SJSA1 (cell line): ENCODE measurements at regions not wholly inside any gene's neighbourhood (a gene's known extent, or its start where the extent isn't known, plus 50 kb on each side); places are given as distances from the start of the nearest gene placed in this dataset.

ENCODE experiments used
- DNase-seq, 2 experiments: peaks; one replicate each; pipeline ENCODE4 v3.0.0-alpha.2; 2015 to 2020; ENCODE audit warnings: low spot score in 2 of 2, low read depth in 1 of 2
- H3K27ac ChIP-seq: fragments of 250-450 bp; sonication (Bioruptor Pico); 2 replicates; pipeline ENCODE4 v1.5.1; 2020; ENCODE audit warnings: mild to moderate bottlenecking, moderate library complexity
- H3K27me3 ChIP-seq: fragments of 250-450 bp; sonication (Bioruptor Pico); replicated peaks from 2 replicates; pipeline ENCODE4 v1.5.1; 2020; ENCODE audit warnings: mild to moderate bottlenecking, moderate library complexity
- H3K36me3 ChIP-seq: fragments of 250-450 bp; sonication (Bioruptor Pico); 2 replicates; pipeline ENCODE4 v1.5.1; 2020; ENCODE audit warnings: mild to moderate bottlenecking
- H3K4me1 ChIP-seq: fragments of 250-450 bp; sonication (Bioruptor Pico); replicated peaks from 2 replicates; pipeline ENCODE4 v1.6.1; 2021; ENCODE audit warnings: mild to moderate bottlenecking
- H3K4me3 ChIP-seq: fragments of 250-450 bp; sonication (Bioruptor Pico); 2 replicates; pipeline ENCODE4 v1.5.1; 2020; ENCODE audit warnings: mild to moderate bottlenecking
- H3K9me3 ChIP-seq: fragments of 250-450 bp; sonication (Bioruptor Pico); replicated peaks from 2 replicates; pipeline ENCODE4 v1.5.1; 2020; ENCODE audit warnings: mild to moderate bottlenecking

DNA sequence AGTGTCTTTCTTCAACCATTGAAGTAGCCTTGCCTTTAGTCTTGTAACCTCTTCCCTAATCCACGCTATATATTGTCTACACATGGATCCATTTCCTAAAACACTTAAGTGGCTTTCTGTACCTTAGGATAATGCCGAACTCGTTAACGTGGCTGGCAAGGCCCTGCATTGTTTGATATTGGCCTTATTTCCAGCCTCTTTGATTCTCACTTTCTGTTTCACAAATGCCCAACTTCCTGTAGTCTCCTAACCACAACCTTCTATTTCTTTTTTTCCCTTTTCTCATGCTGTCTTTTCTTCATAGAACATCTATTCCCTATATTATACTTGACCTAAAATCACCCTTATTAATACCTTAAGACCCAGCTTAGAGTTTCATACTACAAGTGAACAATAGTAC lies 536.0 kb downstream of the LMO4 start:
- Histone ChIP-seq H3K27ac (no peak overlapping the region), H3K9me3 (no peaks in the 10 kb centered on the region), H3K4me3 (no peak overlapping the region), H3K4me1 (no peaks in the 10 kb centered on the region), H3K36me3 (no peaks in the 10 kb centered on the region), H3K27me3 (no peaks in the 10 kb centered on the region)
- no peak for DNase-seq

DNA sequence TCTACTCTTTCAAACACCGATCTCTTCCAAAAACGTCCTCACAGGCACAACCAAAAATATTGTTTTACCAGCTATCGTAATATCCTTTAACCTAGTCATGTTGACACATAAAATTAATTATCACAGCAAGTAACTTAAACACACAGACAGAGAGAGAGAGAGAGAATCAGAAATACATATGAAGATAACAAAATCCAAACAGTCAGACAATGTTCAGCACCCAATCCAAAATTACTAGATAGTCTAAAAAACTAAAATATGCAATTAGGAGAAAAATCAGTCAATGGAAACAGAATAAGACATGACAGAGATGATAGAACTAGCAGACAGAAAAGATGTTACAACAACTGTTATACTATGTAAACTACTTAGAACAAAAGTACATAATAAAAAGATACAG lies 537.7 kb downstream of the LMO4 start:
- H3K4me3 ChIP-seq: no peak overlapping the region
- no peaks in the 10 kb centered on the region for H3K4me1 ChIP-seq
- DNase-seq: no peak
- no peaks in the 10 kb centered on the region for H3K36me3 ChIP-seq
- no peaks in the 10 kb centered on the region for H3K27me3 ChIP-seq
- no peak overlapping the region for H3K27ac ChIP-seq
- H3K9me3 ChIP-seq: no peaks in the 10 kb centered on the region

GRCh38 chr1:87867626-87868025 lies 538.9 kb downstream of the LMO4 start:
- Histone ChIP-seq H3K27ac (no peak overlapping the region), H3K9me3 (no peaks in the 10 kb centered on the region), H3K27me3 (no peaks in the 10 kb centered on the region), H3K4me3 (no peak overlapping the region), H3K36me3 (no peaks in the 10 kb centered on the region), H3K4me1 (no peaks in the 10 kb centered on the region)
- no peak for DNase-seq

DNA sequence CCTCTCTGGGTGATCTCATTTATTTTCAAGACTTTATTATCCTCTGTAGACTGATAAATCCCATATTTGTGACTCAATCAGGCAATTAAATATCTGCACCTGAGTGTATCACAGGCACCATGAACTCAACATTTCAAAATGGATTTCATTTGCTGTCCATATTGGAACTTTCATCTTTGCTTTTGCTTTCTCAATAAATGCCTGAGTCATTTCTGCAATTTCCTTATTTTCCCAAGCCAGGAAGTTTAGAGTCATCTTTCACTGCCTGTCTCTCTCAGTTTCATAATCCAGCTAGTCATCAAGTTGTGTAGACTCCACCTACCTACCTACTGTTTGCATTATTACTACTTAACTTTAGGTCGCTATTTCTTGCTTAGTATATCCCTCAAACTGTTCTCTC lies 540.9 kb downstream of the LMO4 start:
- H3K9me3 ChIP-seq: no peaks in the 10 kb centered on the region
- no peak for DNase-seq
- H3K36me3 ChIP-seq: no peaks in the 10 kb centered on the region
- H3K27me3 ChIP-seq: no peaks in the 10 kb centered on the region
- H3K4me1 ChIP-seq: no peaks in the 10 kb centered on the region
- H3K4me3 ChIP-seq: no peak overlapping the region
- H3K27ac ChIP-seq: no peak overlapping the region

GRCh38 chr1:87872189-87872588 lies 543.5 kb downstream of the LMO4 start:
- no peak overlapping the region for H3K27ac ChIP-seq
- no peak for DNase-seq

DNA sequence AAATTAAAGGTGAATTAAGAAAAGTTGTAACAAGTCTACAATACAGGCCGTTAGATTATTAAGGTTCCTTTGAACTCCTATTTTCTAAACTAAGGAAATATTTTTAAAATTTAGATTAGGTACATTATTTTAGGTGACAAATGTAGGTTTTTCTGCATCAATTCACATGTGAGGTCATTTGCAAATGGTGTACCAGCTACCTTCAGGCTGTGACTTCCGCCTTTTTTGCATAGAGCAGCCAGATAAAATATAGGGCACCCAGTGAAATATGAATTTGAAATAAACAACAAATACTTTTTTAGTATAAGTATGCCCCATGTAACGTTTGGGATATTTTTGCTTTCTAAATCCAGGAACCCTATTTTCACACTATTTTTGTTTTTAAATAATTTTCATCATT lies 544.0 kb downstream of the LMO4 start:
- no peaks in the 10 kb centered on the region for H3K27me3 ChIP-seq
- H3K36me3 ChIP-seq: no peaks in the 10 kb centered on the region
- no peaks in the 10 kb centered on the region for H3K9me3 ChIP-seq
- no peaks in the 10 kb centered on the region for H3K4me1 ChIP-seq
- no peak overlapping the region for H3K27ac ChIP-seq
- no peak for DNase-seq
- no peak overlapping the region for H3K4me3 ChIP-seq

More at GRCh38 chr1:87872189-87872588, 543.5 kb downstream of the LMO4 start:
- no peaks in the 10 kb centered on the region for H3K36me3 ChIP-seq
- no peak overlapping the region for H3K4me3 ChIP-seq
- H3K9me3 ChIP-seq: no peaks in the 10 kb centered on the region
- H3K4me1 ChIP-seq: no peaks in the 10 kb centered on the region
- no peaks in the 10 kb centered on the region for H3K27me3 ChIP-seq

DNA sequence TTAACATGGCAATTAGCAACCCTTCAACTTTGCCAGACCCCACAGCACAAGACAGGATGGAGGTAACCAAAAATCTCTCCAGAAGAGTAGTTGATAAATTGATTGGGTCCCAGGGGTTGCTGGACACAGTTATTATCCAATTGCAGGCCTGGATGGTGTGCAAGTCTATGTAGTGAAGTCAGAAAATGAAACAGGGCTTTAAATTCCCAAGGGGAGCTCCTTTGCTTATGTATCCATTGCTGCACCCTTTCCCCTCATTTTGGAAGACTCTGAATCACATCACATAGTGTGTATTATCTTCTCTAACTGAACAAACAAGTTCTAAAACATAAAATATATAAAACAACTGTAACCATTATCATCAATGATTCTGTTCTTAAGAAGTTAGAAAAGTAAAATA lies 550.2 kb downstream of the LMO4 start:
- DNase-seq: no peak
- H3K27ac ChIP-seq: no peak overlapping the region
- H3K4me3 ChIP-seq: no peak overlapping the region
- peaks cover 12% of the 10 kb centered on the region for H3K4me1 ChIP-seq
- no peaks in the 10 kb centered on the region for H3K9me3 ChIP-seq
- no peaks in the 10 kb centered on the region for H3K36me3 ChIP-seq
- H3K27me3 ChIP-seq: no peaks in the 10 kb centered on the region

DNA sequence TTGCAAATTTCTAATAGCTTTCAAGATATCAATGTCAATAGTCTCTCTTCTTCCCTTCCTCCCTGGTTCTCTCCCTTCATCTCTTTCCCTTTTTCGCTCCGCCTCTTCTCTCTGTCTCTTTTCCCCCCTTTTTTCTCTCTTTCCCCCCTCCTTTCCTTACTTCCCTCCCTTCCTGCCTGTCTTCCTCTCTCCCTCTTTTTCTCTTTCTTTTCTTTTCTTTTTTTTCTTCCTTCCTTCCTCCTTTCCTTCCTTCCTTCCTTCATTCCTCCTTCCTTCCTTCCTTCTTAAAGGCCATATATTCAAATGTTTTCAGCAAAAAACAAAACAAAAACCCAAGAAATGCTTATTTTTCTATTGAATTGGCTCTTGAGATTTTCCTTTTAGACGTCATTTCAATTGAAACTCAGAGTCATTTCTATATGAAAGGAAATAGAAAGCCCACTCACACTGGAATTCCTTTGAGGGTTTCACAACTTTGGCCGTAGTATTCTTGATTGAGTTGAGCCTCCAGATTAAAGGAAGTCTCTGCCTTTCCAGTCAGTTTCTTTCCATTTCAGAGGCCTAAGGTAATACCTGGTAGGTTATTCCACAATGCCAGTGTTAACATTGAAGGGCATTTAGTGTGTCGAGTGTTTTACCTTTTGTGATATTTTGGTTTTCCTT lies 551.5 kb downstream of the LMO4 start:
- Histone ChIP-seq H3K9me3 (no peaks in the 10 kb centered on the region), H3K4me3 (no peak overlapping the region), H3K4me1 (peaks cover 12% of the 10 kb centered on the region), H3K27me3 (no peaks in the 10 kb centered on the region), H3K36me3 (no peaks in the 10 kb centered on the region), H3K27ac (0 out of 2 replicates have a peak overlapping the region, but pooled peaks have one; percentile 25)
- no peak for DNase-seq

- Histone ChIP-seq H3K36me3 (no peaks in the 10 kb centered on the region), H3K27me3 (no peaks in the 10 kb centered on the region), H3K4me1 (peaks cover 12% of the 10 kb centered on the region), H3K27ac (peak overlapping the region; percentile 25; the same call in 1 of the 2 replicates), H3K4me3 (no peak overlapping the region), H3K9me3 (no peaks in the 10 kb centered on the region)
- DNase-seq: peak in 1 of 2 experiments; percentile 19
Observed at GRCh38 chr1:87880764-87881163, 552.1 kb downstream of the LMO4 start.

- H3K36me3 ChIP-seq: no peaks in the 10 kb centered on the region
- DNase-seq: no peak
- H3K9me3 ChIP-seq: no peaks in the 10 kb centered on the region
- H3K4me3 ChIP-seq: no peak overlapping the region
- no peaks in the 10 kb centered on the region for H3K27me3 ChIP-seq
- no peak overlapping the region for H3K27ac ChIP-seq
- peaks cover 12% of the 10 kb centered on the region for H3K4me1 ChIP-seq
Observed at GRCh38 chr1:87883906-87884305, 555.2 kb downstream of the LMO4 start.

GRCh38 chr1:87884581-87884980 lies 555.9 kb downstream of the LMO4 start:
- Histone ChIP-seq H3K27ac (no peak overlapping the region), H3K36me3 (no peaks in the 10 kb centered on the region), H3K4me3 (no peak overlapping the region), H3K4me1 (peaks cover 12% of the 10 kb centered on the region), H3K9me3 (no peaks in the 10 kb centered on the region), H3K27me3 (no peaks in the 10 kb centered on the region)
- DNase-seq: no peak

- Histone ChIP-seq H3K4me3 (no peak overlapping the region), H3K27ac (no peak overlapping the region), H3K4me1 (peaks cover 8% of the 10 kb centered on the region), H3K9me3 (no peaks in the 10 kb centered on the region), H3K36me3 (no peaks in the 10 kb centered on the region), H3K27me3 (no peaks in the 10 kb centered on the region)
- no peak for DNase-seq
Observed at GRCh38 chr1:87885278-87886025, 556.8 kb downstream of the LMO4 start.

DNA sequence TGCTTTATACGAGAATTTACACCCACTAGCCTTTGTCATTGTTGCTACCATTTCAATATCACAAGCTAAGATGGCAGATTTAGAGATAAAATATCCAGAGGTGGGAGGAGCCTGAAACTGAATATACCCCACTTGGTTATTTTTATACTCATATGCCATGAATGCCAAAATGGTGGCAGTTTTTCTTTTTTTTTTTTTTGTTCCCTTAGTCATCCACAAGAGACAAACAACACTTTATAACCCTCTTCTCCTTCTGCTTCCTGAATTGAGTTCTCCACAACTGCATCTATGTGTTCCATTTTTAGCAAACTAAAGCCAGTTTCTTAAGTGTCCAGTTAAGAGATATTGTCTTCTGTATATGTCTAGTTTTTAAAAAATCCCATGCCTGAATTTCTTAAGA lies 558.4 kb downstream of the LMO4 start:
- no peaks in the 10 kb centered on the region; the same call in 1 of the 2 replicates for H3K9me3 ChIP-seq
- no peak overlapping the region for H3K27ac ChIP-seq
- H3K27me3 ChIP-seq: no peaks in the 10 kb centered on the region
- DNase-seq: no peak
- H3K4me3 ChIP-seq: no peak overlapping the region
- no peaks in the 10 kb centered on the region for H3K4me1 ChIP-seq
- no peaks in the 10 kb centered on the region for H3K36me3 ChIP-seq

- H3K27ac ChIP-seq: no peak overlapping the region
- no peak for DNase-seq
- no peak overlapping the region for H3K4me3 ChIP-seq
- H3K9me3 ChIP-seq: no peaks in the 10 kb centered on the region; the same call in 1 of the 2 replicates
- no peaks in the 10 kb centered on the region for H3K27me3 ChIP-seq
- no peaks in the 10 kb centered on the region for H3K36me3 ChIP-seq
- no peaks in the 10 kb centered on the region for H3K4me1 ChIP-seq
Observed at GRCh38 chr1:87888446-87888845, 559.8 kb downstream of the LMO4 start.
